ENCODE measurements at regions not wholly inside any gene's neighbourhood (a gene's known extent, or its start where the extent isn't known, plus 50 kb on each side); places are given as distances from the start of the nearest gene placed in this dataset.

- Histone ChIP-seq H3K27ac (no peak overlapping the region), H3K4me1 (replicated peaks in 1 of 2) (no peaks in the 10 kb centered on the region), H3K27me3 (peaks cover 14% of the 10 kb centered on the region), H3K9me3 (replicated peaks in 1 of 3) (no peaks in the 10 kb centered on the region), H3K36me3 (replicated peaks in 1 of 2) (no peaks in the 10 kb centered on the region), H3K4me3 (no peak overlapping the region)
- intact Hi-C loops (cut with DNase I): no loop called here
- peak in 1 of 7 donors; percentile 5 for DNase-seq
- TF ChIP-seq CTCF (IDR thresholded peaks at IDR 0.05) (no peak), POLR2A (IDR thresholded peaks at IDR 0.05) (no peak)
- WGBS, 4 donors: 82 to 93% (median 90%) methylated on average over 10 to 15 of the region's 15 CpGs
Measured at GRCh38 chr17:16879686-16880085, 92.2 kb downstream of the TNFRSF13B start.

GRCh38 chr17:16878606-16879005, 93.3 kb downstream of the TNFRSF13B start:
- no peak for DNase-seq
- no peaks in the 10 kb centered on the region for H3K9me3 ChIP-seq (replicated peaks in 1 of 3)
- intact Hi-C loops (cut with DNase I): no loop called here
- 33 to 73% (median 58%) methylated on average over 10 of the region's 10 CpGs for WGBS, 4 donors
- H3K4me1 ChIP-seq (replicated peaks in 1 of 2): no peaks in the 10 kb centered on the region
- H3K36me3 ChIP-seq (replicated peaks in 1 of 2): no peaks in the 10 kb centered on the region
- no peak for TF ChIP-seq POLR2A (IDR thresholded peaks at IDR 0.05)
- no peak for TF ChIP-seq CTCF (IDR thresholded peaks at IDR 0.05)
- no peak overlapping the region for H3K4me3 ChIP-seq
- peaks cover 14% of the 10 kb centered on the region for H3K27me3 ChIP-seq
- H3K27ac ChIP-seq: no peak overlapping the region

DNA sequence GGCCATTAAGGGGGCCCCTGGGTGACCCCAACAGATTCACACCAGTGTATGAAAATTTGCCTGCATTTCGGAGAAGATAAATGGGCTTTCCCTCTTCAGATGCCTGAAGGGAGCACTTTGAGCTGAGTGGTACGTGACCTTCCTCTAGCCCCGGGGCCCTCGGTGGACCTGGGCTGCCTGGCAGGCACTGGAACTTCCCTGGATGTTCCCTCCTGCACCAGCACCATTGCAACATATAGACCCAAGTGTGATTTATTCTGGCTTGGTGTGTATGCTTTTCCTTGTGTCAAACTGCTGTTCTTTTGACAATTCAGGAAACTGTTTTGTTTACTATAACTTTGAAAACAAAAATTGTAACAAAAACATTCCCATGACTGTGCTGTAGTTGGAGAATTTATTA, 93.8 kb downstream of the TNFRSF13B start:
- intact Hi-C loops (cut with DNase I): no loop called here
- no peaks in the 10 kb centered on the region for H3K9me3 ChIP-seq (replicated peaks in 1 of 3)
- TF ChIP-seq POLR2A (IDR thresholded peaks at IDR 0.05) (no peak), CTCF (IDR thresholded peaks at IDR 0.05) (no peak)
- no peaks in the 10 kb centered on the region for H3K4me1 ChIP-seq (replicated peaks in 1 of 2)
- no peak for DNase-seq
- no peak overlapping the region for H3K4me3 ChIP-seq
- H3K27ac ChIP-seq: no peak overlapping the region
- peaks cover 14% of the 10 kb centered on the region for H3K27me3 ChIP-seq
- whole genome bisulfite sequencing, 4 donors: 71 to 83% (median 80%) methylated on average over 4 of the region's 4 CpGs
- H3K36me3 ChIP-seq (replicated peaks in 1 of 2): no peaks in the 10 kb centered on the region

- H3K9me3 ChIP-seq (replicated peaks in 1 of 3): no peaks in the 10 kb centered on the region
- DNase-seq: no peak
- H3K4me1 ChIP-seq (replicated peaks in 1 of 2): no peaks in the 10 kb centered on the region
- no peak overlapping the region for H3K4me3 ChIP-seq
- H3K27ac ChIP-seq: no peak overlapping the region
- WGBS, 4 donors: 33 to 68% (median 55%) methylated on average over 1 of the region's 1 CpG
- intact Hi-C loops (cut with DNase I): no loop called here
- TF ChIP-seq POLR2A (IDR thresholded peaks at IDR 0.05): no peak
- TF ChIP-seq CTCF (IDR thresholded peaks at IDR 0.05): no peak
- no peaks in the 10 kb centered on the region for H3K36me3 ChIP-seq (replicated peaks in 1 of 2)
- peaks cover 14% of the 10 kb centered on the region for H3K27me3 ChIP-seq
Measured at GRCh38 chr17:16877099-16877498, 94.8 kb downstream of the TNFRSF13B start.
